Neural cell (in vitro differentiated cells): ENCODE measurements at regions not wholly inside any gene's neighbourhood (a gene's known extent, or its start where the extent isn't known, plus 50 kb on each side); places are given as distances from the start of the nearest gene placed in this dataset.

Experiments used
- H2AFZ ChIP-seq: fragments of 200-600, 300-800 bp; sonication (generic), shearing (Covaris generic); 2 replicates; pipeline ENCODE4 v1.6.0; 2014; ENCODE audit warnings: low read depth, mild to moderate bottlenecking, antibody characterized with exemption, low read length, moderate library complexity
- H3F3A ChIP-seq: fragments of 200-600 bp; shearing (Covaris generic); 2 replicates; pipeline ENCODE4 v1.6.1; 2016; ENCODE audit warnings: mild to moderate bottlenecking, moderate library complexity, mixed read lengths, antibody characterized with exemption, low read length; ENCODE audit not compliant: insufficient read depth, poor library complexity, severe bottlenecking
- H3K27ac ChIP-seq: fragments of 200-600, 300-800 bp; sonication (generic), shearing (Covaris generic); 2 replicates; pipeline ENCODE4 v1.5.1; 2014; ENCODE audit warnings: mild to moderate bottlenecking, low read length, moderate library complexity
- H3K27me3 ChIP-seq: fragments of 300-800, 200-600 bp; sonication (generic), shearing (Covaris generic); 2 replicates; pipeline ENCODE4 v1.6.0; 2014; ENCODE audit warnings: mild to moderate bottlenecking, low read depth, low read length, moderate library complexity; ENCODE audit not compliant: insufficient read depth
- H3K36me3 ChIP-seq: fragments of 300-800, 200-600 bp; sonication (generic), shearing (Covaris generic); 2 replicates; pipeline ENCODE4 v1.5.1; 2014; ENCODE audit warnings: mild to moderate bottlenecking, antibody characterized with exemption, low read length, moderate library complexity; ENCODE audit not compliant: insufficient read depth
- H3K4me2 ChIP-seq: fragments of 300-800, 200-600 bp; sonication (generic), shearing (Covaris generic); 2 replicates; pipeline ENCODE4 v1.6.0; 2014; ENCODE audit warnings: mild to moderate bottlenecking, low read length
- H3K4me3 ChIP-seq: fragments of 300-800, 200-600 bp; sonication (generic), shearing (Covaris generic); 2 replicates; pipeline ENCODE4 v1.5.1; 2014; ENCODE audit warnings: mild to moderate bottlenecking, low read length, moderate library complexity
- H3K79me2 ChIP-seq: fragments of 200-600 bp; shearing (Covaris generic); replicated peaks from 2 replicates; pipeline ENCODE4 v1.6.0; 2014; ENCODE audit warnings: mild to moderate bottlenecking, low read length, moderate library complexity; ENCODE audit not compliant: insufficient read depth
- H3K9ac ChIP-seq: fragments of 300-800, 200-600 bp; sonication (generic), shearing (Covaris generic); 2 replicates; pipeline ENCODE4 v1.6.1; 2016; ENCODE audit warnings: mild to moderate bottlenecking, low read length, mixed read lengths
- H3K9me2 ChIP-seq: fragments of 200-600 bp; shearing (Covaris generic); 2 replicates; pipeline ENCODE4 v1.6.1; 2016; ENCODE audit warnings: mild to moderate bottlenecking, low read length, mixed read lengths; ENCODE audit not compliant: insufficient read depth
- H3K9me3 ChIP-seq: fragments of 200-600, 300-800 bp; sonication (generic), shearing (Covaris generic); 2 replicates; pipeline ENCODE4 v1.6.1; 2016; ENCODE audit warnings: mild to moderate bottlenecking, mixed run types, low read length, moderate library complexity, mixed read lengths
- H4K20me1 ChIP-seq: fragments of 200-600 bp; shearing (Covaris generic); 2 replicates; pipeline ENCODE4 v1.6.1; 2016; ENCODE audit warnings: mild to moderate bottlenecking, mixed run types; ENCODE audit not compliant: insufficient read depth
- CTCF ChIP-seq: fragments of 450-650 bp; IDR thresholded peaks from 2 replicates; pipeline ENCODE4 v1.5.1; 2014; ENCODE audit warnings: antibody characterized with exemption, mild to moderate bottlenecking, moderate library complexity; ENCODE audit not compliant: poor library complexity, severe bottlenecking
- EP300 ChIP-seq: fragments of 450-650 bp; conservative IDR thresholded peaks from 2 replicates; pipeline ENCODE4 v1.6.1; 2014; ENCODE audit warnings: antibody characterized with exemption, mild to moderate bottlenecking, moderate library complexity; ENCODE audit not compliant: poor library complexity, severe bottlenecking
- EZH2 ChIP-seq: fragments of 200-600, 300-800 bp; shearing (Covaris generic), sonication (generic); IDR thresholded peaks from 2 replicates; pipeline ENCODE4 v1.6.1; 2014; ENCODE audit warnings: antibody characterized with exemption, low read length, borderline replicate concordance, mild to moderate bottlenecking; ENCODE audit not compliant: insufficient read depth, poor library complexity, severe bottlenecking
- MXI1 ChIP-seq: fragments of 450-650 bp; conservative IDR thresholded peaks from 2 replicates; pipeline ENCODE4 v1.6.1; 2014; ENCODE audit warnings: antibody characterized with exemption, mild to moderate bottlenecking; ENCODE audit not compliant: poor library complexity, severe bottlenecking
- POLR2AphosphoS5 ChIP-seq: IDR thresholded peaks from 2 replicates; pipeline ENCODE4 v1.6.1; 2012
- RAD21 ChIP-seq: fragments of 450-650 bp; conservative IDR thresholded peaks from 2 replicates; pipeline ENCODE4 v1.6.1; 2014; ENCODE audit warnings: antibody characterized with exemption, mild to moderate bottlenecking, moderate library complexity
- SMC3 ChIP-seq: fragments of 450-650 bp; conservative IDR thresholded peaks from 2 replicates; pipeline ENCODE4 v1.6.1; 2014; ENCODE audit warnings: antibody characterized with exemption, mild to moderate bottlenecking, moderate library complexity; ENCODE audit not compliant: poor library complexity
- TAF1 ChIP-seq: IDR thresholded peaks from 2 replicates; pipeline ENCODE4 v1.6.1; 2012; ENCODE audit warnings: low read depth
- TF ChIP-seq, protein P1 (sequence below): IDR thresholded peaks from 2 replicates; pipeline ENCODE4 v1.6.1; 2012; ENCODE audit warnings: borderline replicate concordance

GRCh38 chr3:18838758-18839157 lies 309.6 kb upstream of the KCNH8 start:
- Histone ChIP-seq H4K20me1 (no peaks in the 10 kb centered on the region), H3K4me2 (no peak overlapping the region), H3K27ac (no peak overlapping the region), H3K9me3 (no peaks in the 10 kb centered on the region), H3K9me2 (no peaks in the 10 kb centered on the region), H3F3A (no peaks in the 10 kb centered on the region), H3K36me3 (no peaks in the 10 kb centered on the region), H3K27me3 (no peaks in the 10 kb centered on the region), H3K9ac (no peak overlapping the region), H2AFZ (no peak overlapping the region), H3K4me3 (no peak overlapping the region), H3K79me2 (no peaks in the 10 kb centered on the region)
- TF ChIP-seq MXI1: no peak
- TF ChIP-seq EP300: no peak
- TF ChIP-seq CTCF: no peak
- no peak for TF ChIP-seq RAD21
- TF ChIP-seq SMC3: no peak
- TF ChIP-seq, protein P1, sequence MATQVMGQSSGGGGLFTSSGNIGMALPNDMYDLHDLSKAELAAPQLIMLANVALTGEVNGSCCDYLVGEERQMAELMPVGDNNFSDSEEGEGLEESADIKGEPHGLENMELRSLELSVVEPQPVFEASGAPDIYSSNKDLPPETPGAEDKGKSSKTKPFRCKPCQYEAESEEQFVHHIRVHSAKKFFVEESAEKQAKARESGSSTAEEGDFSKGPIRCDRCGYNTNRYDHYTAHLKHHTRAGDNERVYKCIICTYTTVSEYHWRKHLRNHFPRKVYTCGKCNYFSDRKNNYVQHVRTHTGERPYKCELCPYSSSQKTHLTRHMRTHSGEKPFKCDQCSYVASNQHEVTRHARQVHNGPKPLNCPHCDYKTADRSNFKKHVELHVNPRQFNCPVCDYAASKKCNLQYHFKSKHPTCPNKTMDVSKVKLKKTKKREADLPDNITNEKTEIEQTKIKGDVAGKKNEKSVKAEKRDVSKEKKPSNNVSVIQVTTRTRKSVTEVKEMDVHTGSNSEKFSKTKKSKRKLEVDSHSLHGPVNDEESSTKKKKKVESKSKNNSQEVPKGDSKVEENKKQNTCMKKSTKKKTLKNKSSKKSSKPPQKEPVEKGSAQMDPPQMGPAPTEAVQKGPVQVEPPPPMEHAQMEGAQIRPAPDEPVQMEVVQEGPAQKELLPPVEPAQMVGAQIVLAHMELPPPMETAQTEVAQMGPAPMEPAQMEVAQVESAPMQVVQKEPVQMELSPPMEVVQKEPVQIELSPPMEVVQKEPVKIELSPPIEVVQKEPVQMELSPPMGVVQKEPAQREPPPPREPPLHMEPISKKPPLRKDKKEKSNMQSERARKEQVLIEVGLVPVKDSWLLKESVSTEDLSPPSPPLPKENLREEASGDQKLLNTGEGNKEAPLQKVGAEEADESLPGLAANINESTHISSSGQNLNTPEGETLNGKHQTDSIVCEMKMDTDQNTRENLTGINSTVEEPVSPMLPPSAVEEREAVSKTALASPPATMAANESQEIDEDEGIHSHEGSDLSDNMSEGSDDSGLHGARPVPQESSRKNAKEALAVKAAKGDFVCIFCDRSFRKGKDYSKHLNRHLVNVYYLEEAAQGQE: no peak
- no peak for TF ChIP-seq EZH2
- TF ChIP-seq POLR2AphosphoS5: no peak
- no peak for TF ChIP-seq TAF1

DNA sequence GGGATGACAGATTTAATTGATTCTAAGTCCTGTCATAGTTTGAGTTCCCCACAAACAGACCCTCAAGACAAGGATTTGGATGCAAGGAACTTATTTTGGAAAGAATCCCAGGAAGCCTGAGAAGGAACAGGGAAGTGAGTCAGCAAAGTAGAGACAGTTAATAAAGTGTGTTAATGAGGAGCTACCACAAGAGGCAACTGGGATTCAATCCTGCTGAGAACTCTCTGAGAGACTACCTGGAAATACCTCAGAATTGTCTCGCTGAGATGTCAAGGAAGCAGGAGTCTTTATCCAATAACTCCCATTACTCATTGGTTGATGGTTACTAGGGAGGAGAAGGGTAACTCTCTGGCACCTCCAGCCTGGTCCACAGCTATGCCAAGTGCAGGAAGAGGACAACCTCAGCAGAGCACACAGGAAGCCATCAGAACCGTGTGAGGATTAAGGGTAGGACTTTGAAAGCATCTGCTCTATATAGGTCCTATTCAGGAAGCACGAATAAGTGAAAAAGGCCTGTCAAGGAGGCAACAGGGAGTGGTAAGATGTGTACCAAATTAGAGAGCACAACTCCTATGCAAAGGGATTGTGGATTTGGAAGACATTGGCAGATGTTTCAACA lies 311.1 kb upstream of the KCNH8 start:
- no peaks in the 10 kb centered on the region for H3K36me3 ChIP-seq
- H3K79me2 ChIP-seq: no peaks in the 10 kb centered on the region

More for the DNA sequence above, 311.1 kb upstream of the KCNH8 start:
- Histone ChIP-seq H3K9me3 (no peaks in the 10 kb centered on the region), H3K27me3 (no peaks in the 10 kb centered on the region), H3F3A (no peaks in the 10 kb centered on the region), H3K9me2 (no peaks in the 10 kb centered on the region), H3K4me3 (no peak overlapping the region), H2AFZ (no peak overlapping the region), H3K9ac (no peak overlapping the region), H3K27ac (no peak overlapping the region), H3K4me2 (no peak overlapping the region), H4K20me1 (no peaks in the 10 kb centered on the region)
- TF ChIP-seq EZH2: no peak
- no peak for TF ChIP-seq TAF1
- no peak for TF ChIP-seq MXI1
- no peak for TF ChIP-seq EP300
- TF ChIP-seq CTCF: no peak
- TF ChIP-seq, protein P1: no peak
- TF ChIP-seq RAD21: no peak
- no peak for TF ChIP-seq POLR2AphosphoS5
- no peak for TF ChIP-seq SMC3
